K562 (cell line): ENCODE measurements at regions not wholly inside any gene's neighbourhood (a gene's known extent, or its start where the extent isn't known, plus 50 kb on each side); places are given as distances from the start of the nearest gene placed in this dataset.

Experiments used
- ATAC-seq: fragments of 200-7000 bp; cut with Tn5 transposase; 3 replicates; pipeline ENCODE4 v1.9.1; 2020; ENCODE audit warnings: moderate library complexity
- BruUV-seq: library from RNA; stranded (reverse); fragments of 400-500 nt; replicated peaks from 2 replicates; lab custom pipeline; 2021; lab: Mats Ljungman, UMichigan
- CTCF ChIA-PET: fragments of 300-600 bp; formaldehyde crosslinking; extraction: SDS; loops from one replicate; lab custom pipeline; 2021; ENCODE audit warnings: low intra/inter-chr PET ratio; lab: Yijun Ruan, JAX
- POLR2A ChIA-PET: fragments of 300-600, 350-650 bp; sonication (Branson Sonifier 250); formaldehyde crosslinking; extraction: SDS; loops from one replicate; lab custom pipeline; 2021; ENCODE audit warnings: antibody characterized with exemption, inconsistent platforms; lab: Yijun Ruan, JAX
- DNase-seq, 4 experiments: peaks; one replicate each; pipeline versions ENCODE4 v3.0.0 to v3.0.0-alpha.2; 2011 to 2018; ENCODE audit warnings: low spot score in 3 of 4, mixed read lengths in 3 of 4; ENCODE audit errors: extremely low read depth in 1 of 4
- FAIRE-seq: peaks from 2 replicates; lab custom pipeline; 2011; peaks lifted over from hg19 to GRCh38; lab: Jason Lieb, UNC
- H2AFZ ChIP-seq: 2 replicates; pipeline ENCODE4 v1.6.0; 2011; ENCODE audit warnings: low read depth, low read length, control low read depth, inconsistent platforms
- H3K27ac ChIP-seq: fragments of 200-600 bp; 3 replicates; pipeline ENCODE4 v1.8.0; 2011; ENCODE audit warnings: low read depth, mild to moderate bottlenecking, control low read depth, inconsistent platforms, low read length, moderate library complexity, mixed read lengths; ENCODE audit errors: extremely low read depth
- H3K27me3 ChIP-seq, 2 experiments: fragments of 300-600 bp in 1 of 2; 2 replicates in 1 of 2; 3 replicates in 1 of 2; pipeline versions ENCODE4 v1.6.0 to v1.8.0; 2011; ENCODE audit warnings: inconsistent platforms in 2 of 2, low read length in 2 of 2, mild to moderate bottlenecking in 1 of 2, mixed read lengths in 1 of 2, moderate library complexity in 1 of 2; ENCODE audit not compliant: control insufficient read depth in 2 of 2, insufficient read depth in 2 of 2
- H3K36me3 ChIP-seq: fragments of 300-600 bp; 3 replicates; pipeline ENCODE4 v1.8.0; 2011; ENCODE audit warnings: mild to moderate bottlenecking, low read length, inconsistent platforms; ENCODE audit not compliant: control insufficient read depth, insufficient read depth
- H3K4me1 ChIP-seq, 2 experiments: fragments of 200-600 bp in 1 of 2; replicated peaks in 1 of 2; 2 replicates in 1 of 2; 3 replicates in 1 of 2; pipeline versions ENCODE4 v1.5.1 to v1.8.0; 2011; ENCODE audit warnings: inconsistent platforms in 2 of 2, low read length in 2 of 2, mild to moderate bottlenecking in 1 of 2, mixed read lengths in 1 of 2, moderate library complexity in 1 of 2; ENCODE audit not compliant: control insufficient read depth in 2 of 2, insufficient read depth in 2 of 2
- H3K4me2 ChIP-seq: 2 replicates; pipeline ENCODE4 v1.6.1; 2011; ENCODE audit warnings: low read length, control low read depth, inconsistent platforms, mixed read lengths; ENCODE audit not compliant: insufficient read depth
- H3K4me3 ChIP-seq: fragments of 200-600 bp; sonication (generic), shearing (Covaris generic); 2 replicates; pipeline ENCODE4 v1.5.1; 2016; ENCODE audit warnings: control low read depth, inconsistent platforms
- H3K79me2 ChIP-seq: fragments of 200-600 bp; 3 replicates; pipeline ENCODE4 v1.8.0; 2011; ENCODE audit warnings: low read length, inconsistent platforms; ENCODE audit not compliant: control insufficient read depth, insufficient read depth
- H3K9ac ChIP-seq, 2 experiments: 2 replicates each; pipeline versions ENCODE4 v1.6.0 to v1.6.1; 2011; ENCODE audit warnings: low read depth in 2 of 2, low read length in 2 of 2, control low read depth in 1 of 2, inconsistent platforms in 1 of 2, mild to moderate bottlenecking in 1 of 2, mixed read lengths in 1 of 2; ENCODE audit not compliant: insufficient read depth in 1 of 2
- H3K9me1 ChIP-seq: one replicate; pipeline ENCODE4 v1.6.0; 2011; ENCODE audit warnings: inconsistent platforms, mild to moderate bottlenecking, low read length, moderate library complexity; ENCODE audit not compliant: control insufficient read depth, insufficient read depth
- H3K9me3 ChIP-seq: replicated peaks from 2 replicates; pipeline ENCODE4 v1.5.1; 2011; ENCODE audit warnings: low read depth, low read length, inconsistent platforms; ENCODE audit not compliant: control insufficient read depth, insufficient read depth
- H4K20me1 ChIP-seq: replicated peaks from 2 replicates; pipeline ENCODE4 v1.6.1; 2011; ENCODE audit warnings: low read length, inconsistent platforms, mixed read lengths; ENCODE audit not compliant: control insufficient read depth, insufficient read depth
- ERF ChIP-seq: fragments of 450-650 bp; formaldehyde crosslinking; IDR thresholded peaks from 2 replicates; pipeline ENCODE4 v1.4.0; 2020; ENCODE audit warnings: mild to moderate bottlenecking, mixed read lengths
- RFX1 ChIP-seq: fragments of 450-650 bp; IDR thresholded peaks from 2 replicates; pipeline ENCODE4 v1.6.1; 2016; ENCODE audit warnings: mild to moderate bottlenecking, moderate library complexity
- SRSF1 ChIP-seq: fragments of 200-400 bp; formaldehyde crosslinking; IDR thresholded peaks from 2 replicates; pipeline ENCODE4 v1.6.1; 2017; ENCODE audit warnings: mild to moderate bottlenecking, low read depth, low read length, moderate library complexity
- ZNF121 ChIP-seq: sonication (generic); formaldehyde crosslinking; conservative IDR thresholded peaks from 2 replicates; pipeline ENCODE4 v1.8.0; 2022; ENCODE audit warnings: missing genetic modification reagents
- WGBS: fragments of 100-300 bp; shearing (Covaris generic); methylation state at CpG from one replicate; pipeline ENCODE4 v1.1.6; 2016; ENCODE audit warnings: low coverage, mixed read lengths; ENCODE audit not compliant: insufficient coverage; ENCODE audit errors: missing lambda C conversion rate; 5-methylcytosine and 5-hydroxymethylcytosine counted together
- in situ Hi-C: fragments of 300-500 bp; cut with MboI; formaldehyde crosslinking; loops from 4 replicates; pipeline ENCODE4 v1.15.0; 2018; ENCODE audit warnings: inconsistent platforms, mixed read lengths
- intact Hi-C: fragments of 100-400 bp; cut with micrococcal nuclease; formaldehyde crosslinking; loops from 2 replicates; pipeline ENCODE4 v1.14.2; 2022
- TF ChIP-seq, protein P1 (sequence below): fragments of 450-650 bp; IDR thresholded peaks from 2 replicates; pipeline ENCODE4 v1.7.0; 2016; ENCODE audit warnings: borderline replicate concordance

DNA sequence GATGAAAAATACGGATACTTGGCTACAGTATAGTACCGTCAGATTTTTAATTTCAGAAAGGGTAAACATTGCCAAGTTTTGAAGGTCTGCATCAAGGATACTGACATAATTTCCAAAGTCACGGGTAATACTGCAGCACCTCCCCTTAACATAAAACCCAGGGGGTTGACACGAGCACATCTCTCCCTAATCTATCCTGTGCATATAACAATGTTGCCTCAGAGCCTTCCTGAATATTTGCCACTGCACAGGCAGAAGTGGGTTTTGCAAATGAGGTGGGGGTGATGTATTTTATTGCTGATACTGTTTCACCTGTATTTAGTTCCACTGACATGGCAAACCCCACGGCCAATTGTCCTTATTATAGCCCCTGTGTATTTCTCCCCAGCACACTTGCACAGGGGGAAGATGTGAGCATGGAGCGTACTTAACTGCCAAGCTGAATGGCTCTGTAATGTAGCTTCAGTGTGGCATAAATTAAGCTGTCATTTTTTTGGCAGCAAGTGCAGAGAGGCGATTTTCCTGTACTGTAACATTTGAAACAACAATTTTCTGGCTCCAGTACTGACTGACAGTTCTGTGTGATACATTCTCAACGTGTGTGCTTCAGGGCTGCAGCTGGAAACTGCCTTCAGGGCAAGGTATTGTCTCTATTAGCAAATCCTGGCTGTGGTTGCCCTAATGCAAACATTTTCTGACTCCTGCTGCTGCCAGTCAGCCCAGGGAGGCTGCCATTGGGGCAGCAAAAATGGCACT lies 299.6 kb upstream of the SP4 start:
- Histone ChIP-seq H3K27me3 (no peaks in the 10 kb centered on the region), H3K27ac (no peak overlapping the region), H3K4me2 (no peak overlapping the region), H3K4me3 (no peak overlapping the region), H4K20me1 (no peaks in the 10 kb centered on the region), H3K9me1 (no peaks in the 10 kb centered on the region), H3K4me1 (no peaks in the 10 kb centered on the region), H3K36me3 (no peaks in the 10 kb centered on the region), H3K9ac (no peak overlapping the region), H2AFZ (no peak overlapping the region), H3K9me3 (no peaks in the 10 kb centered on the region), H3K79me2 (no peaks in the 10 kb centered on the region)
- BruUV-seq: no TSS peak
- POLR2A ChIA-PET: no interaction called here
- in situ Hi-C loops (no loop called here), intact Hi-C loops (no loop called here)
- CTCF ChIA-PET: no interaction called here
- DNase-seq: no peak
- no peak for TF ChIP-seq ZNF121 (CRISPR knock-in tag)
- TF ChIP-seq, protein P1, sequence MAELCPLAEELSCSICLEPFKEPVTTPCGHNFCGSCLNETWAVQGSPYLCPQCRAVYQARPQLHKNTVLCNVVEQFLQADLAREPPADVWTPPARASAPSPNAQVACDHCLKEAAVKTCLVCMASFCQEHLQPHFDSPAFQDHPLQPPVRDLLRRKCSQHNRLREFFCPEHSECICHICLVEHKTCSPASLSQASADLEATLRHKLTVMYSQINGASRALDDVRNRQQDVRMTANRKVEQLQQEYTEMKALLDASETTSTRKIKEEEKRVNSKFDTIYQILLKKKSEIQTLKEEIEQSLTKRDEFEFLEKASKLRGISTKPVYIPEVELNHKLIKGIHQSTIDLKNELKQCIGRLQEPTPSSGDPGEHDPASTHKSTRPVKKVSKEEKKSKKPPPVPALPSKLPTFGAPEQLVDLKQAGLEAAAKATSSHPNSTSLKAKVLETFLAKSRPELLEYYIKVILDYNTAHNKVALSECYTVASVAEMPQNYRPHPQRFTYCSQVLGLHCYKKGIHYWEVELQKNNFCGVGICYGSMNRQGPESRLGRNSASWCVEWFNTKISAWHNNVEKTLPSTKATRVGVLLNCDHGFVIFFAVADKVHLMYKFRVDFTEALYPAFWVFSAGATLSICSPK: no peak
- TF ChIP-seq SRSF1: no peak
- FAIRE-seq: no peak
- ATAC-seq: no peak
- WGBS: under 1% methylated on average over 8 of the region's 8 CpGs

DNA sequence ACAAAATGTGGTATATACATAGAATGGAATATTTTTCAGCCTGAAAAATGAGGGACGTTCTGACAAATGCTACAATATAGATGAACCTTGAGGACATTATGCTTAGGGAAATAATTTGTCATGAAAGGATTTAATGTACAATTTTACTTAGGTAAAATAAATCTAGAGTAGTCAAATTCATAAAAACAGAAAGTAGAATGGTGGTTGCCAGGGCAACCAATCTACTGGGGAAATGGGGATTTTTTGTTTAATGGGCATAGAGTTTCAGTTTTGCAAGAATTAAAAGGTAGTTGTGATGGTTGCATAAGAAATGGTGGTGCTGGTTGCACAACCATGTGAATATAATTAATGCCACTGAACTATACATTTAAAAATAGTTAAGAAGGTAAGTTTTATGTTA lies 296.0 kb upstream of the SP4 start:
- H3K9ac ChIP-seq: no peak overlapping the region
- CTCF ChIA-PET: no interaction called here
- ATAC-seq: no peak
- H3K27me3 ChIP-seq: no peaks in the 10 kb centered on the region
- H4K20me1 ChIP-seq: no peaks in the 10 kb centered on the region
- in situ Hi-C loops (no loop called here), intact Hi-C loops (no loop called here)
- no peaks in the 10 kb centered on the region for H3K9me1 ChIP-seq
- 0% methylated on average over 1 of the region's 1 CpG for WGBS
- no peak for FAIRE-seq
- H3K36me3 ChIP-seq: no peaks in the 10 kb centered on the region
- H3K27ac ChIP-seq: no peak overlapping the region
- POLR2A ChIA-PET: no interaction called here
- H3K4me3 ChIP-seq: no peak overlapping the region
- no peak overlapping the region for H3K4me2 ChIP-seq
- no peak for DNase-seq
- no peaks in the 10 kb centered on the region for H3K9me3 ChIP-seq
- H2AFZ ChIP-seq: no peak overlapping the region
- no peaks in the 10 kb centered on the region for H3K79me2 ChIP-seq
- no TSS peak for BruUV-seq
- TF ChIP-seq RFX1: peak; percentile 29; the same call in 1 of the 2 replicates
- TF ChIP-seq ERF (CRISPR knock-in tag): no peak
- TF ChIP-seq, all 486 proteins: peak for 1
- H3K4me1 ChIP-seq: no peaks in the 10 kb centered on the region
